CD4-positive, alpha-beta T cell treated with Interleukin-21 for 1 hour (primary cell): ENCODE measurements at regions not wholly inside any gene's neighbourhood (a gene's known extent, or its start where the extent isn't known, plus 50 kb on each side); places are given as distances from the start of the nearest gene placed in this dataset.
"Not testable (repeated sequence)": the region's sequence is repeated elsewhere in the genome, so short reads cannot be mapped to it uniquely, and the experiment has no call there.

Experiments used
- DNase-seq: peaks from one replicate; pipeline ENCODE4 v3.0.0-alpha.2; 2020

- DNase-seq, result no peak
Measured at GRCh38 chr10:105605918-105606317, 964.8 kb downstream of the SORCS3 start.

- DNase-seq, result no peak
Measured at GRCh38 chr10:105605104-105605503, 964.0 kb downstream of the SORCS3 start.

- DNase-seq, result no peak
Measured at GRCh38 chr10:105598207-105598606, 957.1 kb downstream of the SORCS3 start.

GRCh38 chr10:105597312-105597711, 956.2 kb downstream of the SORCS3 start:
- DNase-seq, result no peak

- no peak for DNase-seq
Measured at GRCh38 chr10:105596749-105597148, 955.7 kb downstream of the SORCS3 start.

GRCh38 chr10:105594296-105594695, 953.2 kb downstream of the SORCS3 start:
- DNase-seq, result no peak

- no peak for DNase-seq
Measured at GRCh38 chr10:105592468-105592867, 951.4 kb downstream of the SORCS3 start.

GRCh38 chr10:105586451-105587098, 945.5 kb downstream of the SORCS3 start:
- no peak for DNase-seq

- no peak for DNase-seq
Measured at GRCh38 chr10:105585753-105586152, 944.7 kb downstream of the SORCS3 start.

- DNase-seq, result no peak
Measured at GRCh38 chr10:105585171-105585570, 944.1 kb downstream of the SORCS3 start.

GRCh38 chr10:105579112-105579511, 938.0 kb downstream of the SORCS3 start:
- no peak for DNase-seq

GRCh38 chr10:105577865-105578607, 936.9 kb downstream of the SORCS3 start:
- DNase-seq, result no peak

- DNase-seq, result no peak
Measured at GRCh38 chr10:105559333-105560097, 918.4 kb downstream of the SORCS3 start.

- DNase-seq, result not testable (repeated sequence)
Measured at GRCh38 chr10:105550453-105550852, 909.4 kb downstream of the SORCS3 start.

- DNase-seq, result no peak
Measured at GRCh38 chr10:105549731-105550130, 908.6 kb downstream of the SORCS3 start.

- DNase-seq, result no peak
Measured at GRCh38 chr10:105545101-105545500, 904.0 kb downstream of the SORCS3 start.

- no peak for DNase-seq
Measured at GRCh38 chr10:105540381-105540780, 899.3 kb downstream of the SORCS3 start.

- DNase-seq, result no peak
Measured at GRCh38 chr10:105538874-105539273, 897.8 kb downstream of the SORCS3 start.

GRCh38 chr10:105535478-105535877, 894.4 kb downstream of the SORCS3 start:
- DNase-seq, result no peak

GRCh38 chr10:105534086-105534485, 893.0 kb downstream of the SORCS3 start:
- DNase-seq, result no peak

GRCh38 chr10:105516511-105516910, 875.4 kb downstream of the SORCS3 start:
- DNase-seq, result no peak

- no peak for DNase-seq
Measured at GRCh38 chr10:105514106-105514505, 873.0 kb downstream of the SORCS3 start.

- DNase-seq, result no peak
Measured at GRCh38 chr10:105509517-105509916, 868.4 kb downstream of the SORCS3 start.

- no peak for DNase-seq
Measured at GRCh38 chr10:105506262-105506661, 865.2 kb downstream of the SORCS3 start.
